NCI-H460 (cell line): ENCODE measurements at regions not wholly inside any gene's neighbourhood (a gene's known extent, or its start where the extent isn't known, plus 50 kb on each side); places are given as distances from the start of the nearest gene placed in this dataset.
"Not testable (repeated sequence)": the region's sequence is repeated elsewhere in the genome, so short reads cannot be mapped to it uniquely, and the experiment has no call there.

Experiments
- DNase-seq: peaks from one replicate; pipeline ENCODE4 v3.0.0-alpha.2; 2016; ENCODE audit warnings: low read depth; ENCODE audit errors: extremely low read depth

- no peak for DNase-seq
Measured at GRCh38 chr10:61061923-61062504, 118.0 kb upstream of the RHOBTB1 start.

- DNase-seq = no peak
Measured at GRCh38 chr10:61059636-61060035, 115.7 kb upstream of the RHOBTB1 start.

DNA sequence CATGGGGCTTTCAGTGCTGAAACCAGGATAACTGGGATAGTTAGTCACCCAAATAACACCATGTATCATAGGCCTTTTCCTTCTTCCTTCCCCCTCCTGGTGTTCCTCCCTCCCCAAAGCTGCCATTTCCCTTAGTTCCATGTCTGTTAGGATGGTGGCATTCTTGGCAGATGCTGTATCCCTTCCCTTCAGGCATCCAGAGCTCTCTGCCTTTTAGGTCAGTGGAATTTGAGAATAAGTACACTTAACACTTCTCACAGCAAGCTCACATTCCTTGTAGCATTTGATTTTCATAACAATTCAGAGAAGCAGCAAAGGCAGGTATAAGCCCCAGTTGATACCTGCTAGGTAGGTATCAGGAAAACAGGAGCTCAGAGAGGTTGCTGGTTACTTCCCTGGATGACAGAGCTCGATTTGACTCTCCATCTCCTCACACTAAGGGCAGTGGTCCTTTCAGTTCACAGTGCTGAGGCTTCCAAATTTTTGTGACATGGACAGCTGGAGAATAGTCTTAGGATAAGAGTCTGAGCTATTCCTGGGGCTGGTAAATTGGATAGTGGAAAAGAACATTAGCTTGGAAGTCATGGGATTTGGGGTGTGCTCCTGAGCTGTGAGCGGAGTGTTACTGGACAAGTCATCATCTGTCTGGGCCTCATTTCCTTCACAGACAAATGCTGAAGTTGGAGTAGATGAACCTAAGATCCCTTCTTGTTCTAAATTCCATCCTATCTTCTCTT, 108.7 kb upstream of the RHOBTB1 start:
- no peak for DNase-seq

GRCh38 chr10:61051344-61051743, 107.4 kb upstream of the RHOBTB1 start:
- no peak for DNase-seq

DNA sequence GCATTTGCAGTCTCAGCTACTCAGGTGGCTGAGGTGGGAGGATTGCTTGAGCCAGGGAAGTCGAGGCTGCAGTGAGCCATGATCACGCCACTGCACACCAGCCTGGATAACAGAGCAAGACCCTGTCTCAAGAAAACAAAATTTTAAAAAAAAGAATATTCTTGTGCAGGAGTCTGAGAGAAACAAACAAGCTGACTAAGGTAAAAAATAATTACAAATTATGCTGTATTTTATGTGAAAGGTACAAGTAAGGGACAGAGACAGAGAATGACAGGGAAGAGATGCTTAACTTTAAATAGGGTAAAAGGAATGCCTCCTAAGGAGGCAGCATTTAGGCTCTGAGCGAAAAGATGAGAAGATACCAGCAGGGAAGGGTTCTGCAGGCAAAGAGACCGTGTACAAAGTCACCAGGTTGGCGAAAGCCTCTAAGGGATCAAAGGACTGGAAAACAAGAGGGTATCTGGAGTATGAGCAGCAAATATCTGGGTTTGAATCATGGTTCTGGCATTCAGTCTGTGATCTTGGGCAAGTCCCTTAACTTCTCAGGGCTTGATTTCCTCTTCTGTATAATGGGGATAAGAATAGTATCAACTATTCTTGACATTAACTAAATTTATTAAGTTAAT, 106.2 kb upstream of the RHOBTB1 start:
- DNase-seq = no peak

- DNase-seq = no peak
Measured at GRCh38 chr10:61049386-61049785, 105.4 kb upstream of the RHOBTB1 start.

- no peak for DNase-seq
Measured at GRCh38 chr10:61047788-61048560, 104.0 kb upstream of the RHOBTB1 start.

DNA sequence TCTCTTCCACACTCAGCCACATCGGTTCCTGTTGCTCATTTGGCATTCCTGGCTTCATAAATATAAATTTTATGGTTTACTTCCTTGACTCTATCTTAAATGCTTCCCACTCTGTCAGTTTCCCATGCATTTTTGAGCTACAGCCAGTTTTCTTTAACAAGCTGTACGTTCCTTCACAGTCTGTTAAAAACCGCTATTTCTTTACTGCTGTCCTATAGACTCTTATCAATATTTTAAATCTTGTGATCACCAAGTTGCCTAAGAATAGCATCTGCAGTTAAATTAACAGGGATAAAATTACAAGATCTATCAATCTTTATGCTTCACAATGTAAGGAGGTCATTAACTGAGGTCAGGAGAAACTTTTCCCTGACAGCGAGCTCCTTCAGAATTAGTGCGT, 103.1 kb upstream of the RHOBTB1 start:
- no peak for DNase-seq

DNA sequence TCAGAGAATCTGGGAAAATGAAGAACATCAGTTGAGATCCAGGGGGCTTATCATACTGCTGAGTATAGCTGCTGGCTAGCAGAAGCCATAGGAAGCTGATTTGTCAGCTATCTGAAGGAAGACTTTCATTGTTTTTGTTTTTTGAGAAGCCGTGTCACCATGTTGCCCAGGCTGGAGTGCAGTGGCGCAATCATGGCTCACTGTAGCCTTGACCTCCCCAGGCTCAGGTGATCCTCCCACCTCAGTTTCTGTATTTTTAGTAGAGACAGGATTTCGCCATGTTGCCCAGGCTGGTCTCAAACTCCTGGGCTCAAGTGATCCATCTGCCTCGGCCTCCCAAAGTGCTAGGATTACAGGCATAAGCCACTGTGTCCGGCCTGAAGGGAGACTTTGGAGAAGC, 101.5 kb upstream of the RHOBTB1 start:
- DNase-seq = not testable (repeated sequence)

GRCh38 chr10:61042533-61042932, 98.5 kb upstream of the RHOBTB1 start:
- no peak for DNase-seq

DNA sequence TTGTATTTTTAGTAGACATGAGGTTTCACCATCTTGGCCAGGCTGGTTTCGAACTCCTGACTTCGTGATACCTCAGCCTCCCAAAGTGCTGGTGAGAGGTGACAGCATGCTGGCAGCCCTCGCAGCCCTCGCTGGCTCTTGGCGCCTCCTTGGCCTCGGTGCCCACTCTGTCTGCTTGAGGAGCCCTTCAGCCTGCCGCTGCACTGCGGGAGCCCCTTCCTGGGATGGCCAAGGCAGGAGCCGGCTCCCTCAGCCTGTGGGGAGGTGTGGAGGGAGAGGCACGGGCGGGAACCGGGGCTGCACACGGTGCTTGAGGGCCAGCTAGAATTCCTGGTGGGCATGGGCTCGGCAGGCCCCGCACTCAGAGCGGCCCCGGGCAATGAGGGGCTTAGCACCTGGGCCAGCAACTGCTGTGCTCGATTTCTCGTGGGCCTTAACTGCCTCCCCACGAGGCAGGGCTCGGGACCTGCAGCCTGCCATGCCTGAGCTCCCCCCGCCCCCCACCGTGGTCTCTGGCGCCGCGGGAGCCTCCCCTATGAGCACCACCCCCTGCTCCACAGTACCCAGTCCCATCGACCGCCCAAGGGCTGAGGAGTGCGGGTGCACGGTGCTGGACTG, 96.5 kb upstream of the RHOBTB1 start:
- DNase-seq = no peak

- no peak for DNase-seq
Measured at GRCh38 chr10:61039868-61040267, 95.9 kb upstream of the RHOBTB1 start.

- not testable (repeated sequence) for DNase-seq
Measured at GRCh38 chr10:61037261-61037830, 93.4 kb upstream of the RHOBTB1 start.

DNA sequence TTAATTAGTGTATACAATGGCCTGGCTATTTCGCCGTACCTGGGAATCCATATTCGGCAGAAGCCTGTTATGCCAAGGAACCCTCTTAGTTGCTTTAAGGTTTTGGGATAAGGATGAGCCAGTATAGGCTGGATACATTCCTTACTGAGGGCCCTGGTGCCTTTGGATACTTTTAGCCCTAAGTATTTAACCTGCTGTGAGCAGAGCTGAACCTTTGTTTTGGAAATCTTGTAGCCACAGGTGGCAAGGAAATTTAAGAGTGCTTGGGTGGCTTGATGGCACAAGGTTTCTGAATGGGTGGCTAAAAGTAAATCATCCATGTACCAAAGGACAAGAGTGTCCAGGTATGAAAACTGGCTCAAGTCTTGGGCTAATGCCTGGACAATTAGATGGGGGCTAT, 92.2 kb upstream of the RHOBTB1 start:
- not testable (repeated sequence) for DNase-seq

GRCh38 chr10:61031341-61031740, 87.4 kb upstream of the RHOBTB1 start:
- DNase-seq = no peak

- DNase-seq = no peak
Measured at GRCh38 chr10:61029411-61029810, 85.4 kb upstream of the RHOBTB1 start.

DNA sequence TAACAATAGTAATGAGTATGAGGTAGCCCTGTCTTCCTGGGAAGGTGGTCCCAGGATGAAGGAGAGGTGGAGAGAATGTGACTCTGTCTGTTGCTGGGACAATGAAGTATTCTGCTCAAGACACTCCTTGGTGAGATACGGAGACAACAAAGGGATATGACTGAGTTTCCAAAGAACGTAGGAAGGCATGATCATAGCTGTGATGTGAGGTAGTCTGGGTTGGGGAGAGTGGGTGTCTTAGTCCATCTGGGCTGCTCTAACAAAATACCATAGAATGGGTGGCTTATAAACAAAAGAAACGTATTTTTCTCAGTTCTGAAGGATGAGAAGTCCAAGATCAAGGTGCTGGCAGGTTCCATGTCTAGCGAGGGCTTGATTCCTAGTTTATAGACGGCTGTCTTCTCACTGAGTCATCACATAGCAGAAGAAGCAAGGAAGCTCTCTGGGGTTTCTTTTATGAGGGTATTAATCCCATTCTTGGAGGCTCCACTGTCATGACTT, 84.9 kb upstream of the RHOBTB1 start:
- DNase-seq = no peak

- DNase-seq = peak; percentile 21
Measured at GRCh38 chr10:61024856-61025201, 80.8 kb upstream of the RHOBTB1 start.

- DNase-seq = no peak
Measured at GRCh38 chr10:61024151-61024855, 80.3 kb upstream of the RHOBTB1 start.

DNA sequence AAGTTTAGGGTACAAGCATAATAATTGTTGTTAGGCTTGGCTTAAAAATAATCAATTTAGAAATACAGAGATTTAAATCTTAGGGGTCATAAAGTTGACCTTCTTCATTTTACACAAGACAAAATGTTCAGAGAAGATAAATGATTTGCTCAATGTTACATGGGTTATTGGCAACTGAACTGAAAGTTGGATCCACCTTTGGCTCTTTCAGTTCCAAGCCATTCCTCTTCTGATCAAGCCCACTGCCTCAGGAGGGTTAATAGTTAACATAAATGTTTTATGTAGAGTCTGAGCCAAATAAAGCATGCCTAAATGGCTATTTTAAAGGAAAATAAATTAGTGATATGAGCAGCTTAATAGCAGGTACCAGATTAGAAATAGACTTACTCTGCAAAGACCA, 79.1 kb upstream of the RHOBTB1 start:
- DNase-seq = no peak
